ENCODE measurements at regions not wholly inside any gene's neighbourhood (a gene's known extent, or its start where the extent isn't known, plus 50 kb on each side); places are given as distances from the start of the nearest gene placed in this dataset.

DNA sequence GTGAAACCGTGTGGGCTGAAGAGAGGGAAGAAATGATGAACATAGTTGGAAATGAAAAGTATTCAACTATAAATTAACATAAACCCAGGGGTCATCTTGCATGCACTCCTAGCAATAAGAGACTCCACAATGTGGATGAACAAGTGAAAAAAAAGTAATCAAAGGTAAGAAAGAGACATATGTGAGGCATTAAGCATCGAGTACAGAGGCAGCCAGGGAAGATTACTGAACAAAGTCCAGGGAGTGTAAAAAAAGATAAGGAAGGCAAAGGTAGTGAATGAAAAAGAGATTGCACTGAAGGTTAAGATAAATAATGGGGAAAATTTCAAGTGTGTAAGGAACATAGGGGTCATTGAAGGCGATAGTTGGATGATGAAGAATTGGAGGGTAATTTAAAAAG is 330.8 kb upstream of the PROX1 start:
- no peak for TF ChIP-seq POLR2A (IDR thresholded peaks at IDR 0.05; ENCODE audit: low read depth, low read length)
- no peak for TF ChIP-seq POLR2AphosphoS5 (IDR thresholded peaks at IDR 0.05; ENCODE audit: low read depth, low read length)

All from GM12892 (cell line).